Neural progenitor cell (in vitro differentiated cells): ENCODE measurements at regions not wholly inside any gene's neighbourhood (a gene's known extent, or its start where the extent isn't known, plus 50 kb on each side); places are given as distances from the start of the nearest gene placed in this dataset.

Experiments used
- DNase-seq: peaks from one replicate; pipeline ENCODE4 v3.0.0-alpha.2; 2016; ENCODE audit warnings: low spot score
- H2AFZ ChIP-seq: fragments of 200-600 bp; sonication (generic); replicated peaks from 2 replicates; pipeline ENCODE4 v1.6.1; 2016; ENCODE audit warnings: antibody characterized with exemption
- H3F3A ChIP-seq: fragments of 200-600 bp; sonication (generic); 2 replicates; pipeline ENCODE4 v1.6.1; 2016; ENCODE audit warnings: antibody characterized with exemption, low read depth
- H3K27ac ChIP-seq: fragments of 200-600 bp; sonication (generic); 2 replicates; pipeline ENCODE4 v1.5.1; 2016; ENCODE audit warnings: mild to moderate bottlenecking
- H3K27me3 ChIP-seq: fragments of 200-600 bp; sonication (generic); 2 replicates; pipeline ENCODE4 v1.6.1; 2016; ENCODE audit warnings: mild to moderate bottlenecking, moderate library complexity
- H3K36me3 ChIP-seq: fragments of 200-600 bp; sonication (generic); 2 replicates; pipeline ENCODE4 v1.5.1; 2016
- H3K4me1 ChIP-seq: fragments of 200-600 bp; sonication (generic); 2 replicates; pipeline ENCODE4 v1.6.1; 2016; ENCODE audit warnings: mixed run types
- H3K4me2 ChIP-seq: fragments of 200-600 bp; sonication (generic); 2 replicates; pipeline ENCODE4 v1.6.1; 2016
- H3K4me3 ChIP-seq: fragments of 200-600 bp; sonication (generic); 2 replicates; pipeline ENCODE4 v1.5.1; 2016
- H3K79me2 ChIP-seq: fragments of 200-600 bp; sonication (generic); 2 replicates; pipeline ENCODE4 v1.6.1; 2016; ENCODE audit warnings: low read depth
- H3K9ac ChIP-seq: fragments of 200-600 bp; sonication (generic); 2 replicates; pipeline ENCODE4 v1.6.1; 2016
- H3K9me3 ChIP-seq: fragments of 200-600 bp; sonication (generic); 2 replicates; pipeline ENCODE4 v1.5.1; 2016; ENCODE audit warnings: low read depth
- H4K20me1 ChIP-seq: fragments of 200-600 bp; sonication (generic); 2 replicates; pipeline ENCODE4 v1.6.1; 2016; ENCODE audit warnings: low read depth
- H3K27ac Mint-ChIP-seq: 3 replicates; pipeline ENCODE4 v1.8.0; 2021; ENCODE audit warnings: mixed read lengths
- H3K27me3 Mint-ChIP-seq: 2 replicates; pipeline ENCODE4 v1.8.0; 2022; ENCODE audit warnings: low read depth, mild to moderate bottlenecking, inconsistent platforms, moderate library complexity, mixed read lengths; ENCODE audit not compliant: insufficient read depth
- H3K36me3 Mint-ChIP-seq: 3 replicates; pipeline ENCODE4 v1.8.0; 2021; ENCODE audit warnings: mixed read lengths
- H3K4me1 Mint-ChIP-seq: 3 replicates; pipeline ENCODE4 v1.8.0; 2021; ENCODE audit warnings: mixed read lengths
- H3K4me3 Mint-ChIP-seq: 3 replicates; pipeline ENCODE4 v1.8.0; 2021; ENCODE audit warnings: mild to moderate bottlenecking, moderate library complexity, mixed read lengths
- H3K9me3 Mint-ChIP-seq: 3 replicates; pipeline ENCODE4 v1.8.0; 2020; ENCODE audit warnings: mixed read lengths
- EZH2 ChIP-seq: fragments of 200-600 bp; sonication (generic); IDR thresholded peaks from 2 replicates; pipeline ENCODE4 v1.6.1; 2017; ENCODE audit warnings: antibody characterized with exemption, mild to moderate bottlenecking, moderate library complexity
- EZH2phosphoT487 ChIP-seq: fragments of 200-600 bp; sonication (generic); IDR thresholded peaks from 2 replicates; pipeline ENCODE4 v1.6.1; 2017; ENCODE audit warnings: antibody characterized with exemption
- TF ChIP-seq, protein P1 (sequence below): fragments of 200-600 bp; sonication (generic); IDR thresholded peaks from 2 replicates; pipeline ENCODE4 v1.5.1; 2017; ENCODE audit warnings: antibody characterized with exemption, mild to moderate bottlenecking

GRCh38 chr20:40920291-40920690 is 108.3 kb upstream of the TOP1 start:
- Histone ChIP-seq H3K9ac (no peak overlapping the region), H3K4me2 (no peak overlapping the region), H3K27me3 (no peaks in the 10 kb centered on the region), H2AFZ (no peak overlapping the region), H3K36me3 (no peaks in the 10 kb centered on the region), H3F3A (no peaks in the 10 kb centered on the region), H3K79me2 (no peaks in the 10 kb centered on the region), H3K4me3 (no peak overlapping the region), H3K4me1 (no peaks in the 10 kb centered on the region), H3K9me3 (no peaks in the 10 kb centered on the region), H4K20me1 (no peaks in the 10 kb centered on the region), H3K27ac (no peak overlapping the region)
- DNase-seq, result no peak
- Mint-ChIP-seq H3K4me3 (no peak overlapping the region), H3K4me1 (peaks cover 6% of the 10 kb centered on the region), H3K36me3 (no peaks in the 10 kb centered on the region), H3K27me3 (peaks cover 2% of the 10 kb centered on the region), H3K9me3 (peaks cover 4% of the 10 kb centered on the region), H3K27ac (no peak overlapping the region)
- TF ChIP-seq EZH2phosphoT487, result no peak
- no peak for TF ChIP-seq EZH2
- TF ChIP-seq, protein P1, sequence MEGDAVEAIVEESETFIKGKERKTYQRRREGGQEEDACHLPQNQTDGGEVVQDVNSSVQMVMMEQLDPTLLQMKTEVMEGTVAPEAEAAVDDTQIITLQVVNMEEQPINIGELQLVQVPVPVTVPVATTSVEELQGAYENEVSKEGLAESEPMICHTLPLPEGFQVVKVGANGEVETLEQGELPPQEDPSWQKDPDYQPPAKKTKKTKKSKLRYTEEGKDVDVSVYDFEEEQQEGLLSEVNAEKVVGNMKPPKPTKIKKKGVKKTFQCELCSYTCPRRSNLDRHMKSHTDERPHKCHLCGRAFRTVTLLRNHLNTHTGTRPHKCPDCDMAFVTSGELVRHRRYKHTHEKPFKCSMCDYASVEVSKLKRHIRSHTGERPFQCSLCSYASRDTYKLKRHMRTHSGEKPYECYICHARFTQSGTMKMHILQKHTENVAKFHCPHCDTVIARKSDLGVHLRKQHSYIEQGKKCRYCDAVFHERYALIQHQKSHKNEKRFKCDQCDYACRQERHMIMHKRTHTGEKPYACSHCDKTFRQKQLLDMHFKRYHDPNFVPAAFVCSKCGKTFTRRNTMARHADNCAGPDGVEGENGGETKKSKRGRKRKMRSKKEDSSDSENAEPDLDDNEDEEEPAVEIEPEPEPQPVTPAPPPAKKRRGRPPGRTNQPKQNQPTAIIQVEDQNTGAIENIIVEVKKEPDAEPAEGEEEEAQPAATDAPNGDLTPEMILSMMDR, result no peak

DNA sequence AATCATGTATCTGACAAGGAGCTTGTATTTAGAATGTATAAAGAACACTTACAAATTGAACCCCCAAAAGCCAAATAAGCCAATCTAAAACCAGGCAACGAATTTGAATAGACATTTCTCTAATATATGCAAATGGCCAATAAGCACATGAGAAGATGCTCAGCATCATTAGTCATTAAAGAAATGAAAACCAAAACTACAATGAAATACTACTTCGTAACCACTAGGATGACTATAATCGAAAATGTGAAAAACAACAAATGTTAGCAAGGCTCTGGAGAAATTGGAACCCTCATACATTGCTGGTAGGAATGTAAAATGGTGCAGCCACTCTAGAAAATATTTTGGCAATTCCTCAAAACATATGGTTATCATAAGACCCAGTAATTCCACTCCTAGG is 105.8 kb upstream of the TOP1 start:
- no peaks in the 10 kb centered on the region for H3K79me2 ChIP-seq
- H4K20me1 ChIP-seq, result no peaks in the 10 kb centered on the region
- no peaks in the 10 kb centered on the region for H3F3A ChIP-seq
- H3K4me3 ChIP-seq, result no peak overlapping the region
- no peaks in the 10 kb centered on the region for H3K27me3 ChIP-seq
- no peaks in the 10 kb centered on the region for H3K9me3 ChIP-seq
- Mint-ChIP-seq H3K27ac (no peak overlapping the region), H3K9me3 (peaks cover 1% of the 10 kb centered on the region), H3K36me3 (no peaks in the 10 kb centered on the region), H3K4me1 (peaks cover 6% of the 10 kb centered on the region), H3K4me3 (no peak overlapping the region), H3K27me3 (peaks cover 2% of the 10 kb centered on the region)
- H3K9ac ChIP-seq, result no peak overlapping the region
- H2AFZ ChIP-seq, result no peak overlapping the region
- no peaks in the 10 kb centered on the region for H3K36me3 ChIP-seq
- H3K4me1 ChIP-seq, result no peaks in the 10 kb centered on the region
- no peak overlapping the region for H3K27ac ChIP-seq
- H3K4me2 ChIP-seq, result no peak overlapping the region
- DNase-seq, result no peak
- TF ChIP-seq, protein P1, result no peak
- no peak for TF ChIP-seq EZH2
- no peak for TF ChIP-seq EZH2phosphoT487

- Histone ChIP-seq H3K4me3 (no peak overlapping the region), H2AFZ (no peak overlapping the region), H3K36me3 (no peaks in the 10 kb centered on the region), H3F3A (no peaks in the 10 kb centered on the region), H3K27me3 (no peaks in the 10 kb centered on the region), H3K9me3 (no peaks in the 10 kb centered on the region), H3K4me1 (no peaks in the 10 kb centered on the region), H3K79me2 (no peaks in the 10 kb centered on the region), H3K9ac (no peak overlapping the region), H3K27ac (no peak overlapping the region), H4K20me1 (no peaks in the 10 kb centered on the region), H3K4me2 (no peak overlapping the region)
- Mint-ChIP-seq H3K4me1 (peaks cover 12% of the 10 kb centered on the region), H3K27ac (no peak overlapping the region), H3K36me3 (no peaks in the 10 kb centered on the region), H3K4me3 (no peak overlapping the region), H3K27me3 (peaks cover 6% of the 10 kb centered on the region), H3K9me3 (peaks cover 1% of the 10 kb centered on the region)
- DNase-seq, result no peak
- TF ChIP-seq EZH2phosphoT487 (no peak), EZH2 (no peak)
- TF ChIP-seq, protein P1, result no peak
Measured at GRCh38 chr20:40925829-40926510, 102.7 kb upstream of the TOP1 start.
